NCI-H460 (cell line): ENCODE measurements at regions not wholly inside any gene's neighbourhood (a gene's known extent, or its start where the extent isn't known, plus 50 kb on each side); places are given as distances from the start of the nearest gene placed in this dataset.
"Not testable (repeated sequence)": the region's sequence is repeated elsewhere in the genome, so short reads cannot be mapped to it uniquely, and the experiment has no call there.

ENCODE experiments used
- DNase-seq: peaks from one replicate; pipeline ENCODE4 v3.0.0-alpha.2; 2016; ENCODE audit warnings: low read depth; ENCODE audit errors: extremely low read depth

DNA sequence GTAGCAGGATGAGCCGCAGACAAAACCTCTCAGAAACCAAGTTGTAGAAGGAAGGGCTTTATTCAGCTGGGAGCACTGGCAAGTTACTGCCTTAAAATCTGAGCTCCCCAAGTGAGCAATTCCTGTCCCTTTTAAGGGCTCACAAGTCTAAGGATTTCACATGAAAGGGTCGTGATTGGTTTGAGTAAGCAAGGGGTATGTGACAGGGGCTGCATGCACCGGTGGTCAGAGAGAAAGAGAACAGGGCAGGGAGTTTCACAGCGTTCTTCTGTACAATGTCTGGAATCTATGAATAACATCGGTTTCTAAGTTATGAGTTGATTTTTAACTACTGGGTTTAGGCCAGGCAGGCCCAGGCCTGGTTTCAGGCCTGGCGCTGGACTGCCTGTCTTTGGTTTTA, 660.3 kb upstream of the ATXN7L3B start:
- DNase-seq, result not testable (repeated sequence)

DNA sequence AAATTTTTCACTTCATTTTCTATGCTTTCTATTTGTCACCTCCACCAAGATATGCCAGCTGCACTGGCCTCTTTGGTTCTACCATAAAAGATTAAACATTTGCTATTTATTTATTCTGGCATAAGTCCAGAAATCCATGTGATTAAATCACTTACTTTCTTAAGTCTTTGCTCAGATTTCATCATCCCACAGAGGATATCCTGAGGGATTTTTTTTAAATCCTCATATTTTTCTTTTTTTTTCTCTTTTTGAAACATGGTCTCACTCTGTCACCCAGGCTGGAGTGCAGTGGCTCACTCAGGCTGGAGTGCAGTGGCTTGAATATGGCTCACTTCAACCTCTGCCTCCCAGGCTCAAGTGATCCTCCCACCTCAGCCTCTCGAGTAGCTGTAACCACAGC, 645.4 kb upstream of the ATXN7L3B start:
- DNase-seq, result no peak

GRCh38 chr12:73898645-73899044, 639.0 kb upstream of the ATXN7L3B start:
- DNase-seq, result no peak

GRCh38 chr12:73902260-73902659, 635.4 kb upstream of the ATXN7L3B start:
- DNase-seq, result no peak

DNA sequence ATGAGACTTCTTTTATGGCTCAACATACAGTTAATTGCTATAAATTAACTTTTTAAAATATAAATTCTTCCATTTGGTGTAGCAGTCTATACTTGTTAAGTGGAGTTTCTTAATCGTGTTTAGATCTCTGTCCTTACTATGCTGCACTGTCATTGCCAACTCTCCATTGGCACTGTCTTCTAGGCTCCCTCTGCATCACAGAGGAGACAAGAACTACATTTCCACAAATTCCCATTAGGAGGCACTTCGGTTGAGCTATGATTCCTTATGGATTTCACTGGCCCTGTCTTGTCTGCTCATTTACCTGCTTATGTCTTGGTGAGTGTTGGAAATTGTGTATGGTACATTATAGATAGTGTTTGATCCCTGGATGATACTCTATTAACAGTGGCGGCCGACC, 630.9 kb upstream of the ATXN7L3B start:
- DNase-seq, result no peak

DNA sequence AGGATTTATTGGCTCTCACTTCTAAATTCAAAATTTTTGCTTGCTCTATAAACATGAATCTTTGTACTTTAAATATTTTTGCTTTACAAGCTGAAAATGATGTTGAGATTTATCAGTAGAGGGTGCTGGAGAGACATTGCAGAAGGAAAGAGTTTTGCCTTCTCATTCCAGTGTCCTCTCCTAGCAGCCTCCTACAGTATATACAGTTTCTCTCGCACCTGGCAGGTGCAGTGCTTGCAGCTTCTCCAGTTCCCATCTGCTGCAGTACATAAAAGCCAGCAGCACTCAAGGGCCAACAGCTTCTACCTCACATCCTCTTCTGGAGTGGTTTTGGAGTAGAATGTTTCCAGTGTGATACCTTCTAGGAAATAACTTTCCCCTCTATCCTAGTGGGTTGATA, 601.8 kb upstream of the ATXN7L3B start:
- peak; percentile 2 for DNase-seq

DNA sequence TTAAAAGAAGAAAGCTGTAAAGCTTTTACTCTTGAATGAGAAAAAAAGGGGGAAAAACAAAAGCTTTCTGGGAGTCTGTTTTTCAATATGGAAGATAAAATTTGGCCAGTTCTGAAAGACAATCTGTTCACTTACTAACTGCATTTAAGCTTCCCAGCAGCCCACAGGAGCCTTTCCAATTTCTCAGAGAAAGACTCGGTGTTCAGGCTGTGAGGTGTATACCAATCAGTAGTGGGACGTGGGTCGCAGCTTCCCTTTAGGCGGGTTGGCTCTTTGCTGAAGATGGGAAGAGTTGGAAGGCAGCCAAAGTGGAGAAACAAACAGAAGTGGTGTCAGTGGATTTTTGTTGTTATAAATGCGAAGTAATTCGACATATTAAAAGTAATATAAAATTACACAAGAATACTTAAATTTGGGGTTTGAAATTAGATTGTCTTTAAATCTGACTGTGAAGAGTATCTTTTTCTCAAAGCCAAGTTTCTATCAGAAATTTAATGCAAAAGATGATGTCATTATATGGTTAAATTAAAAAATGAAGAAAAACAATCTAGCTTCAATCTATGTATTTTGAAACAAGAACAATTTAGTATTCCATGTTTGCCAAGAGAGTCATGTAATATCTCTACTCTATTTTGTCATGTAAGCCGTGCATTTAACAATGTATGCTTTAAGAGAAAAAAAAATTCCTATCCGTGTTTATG, 590.2 kb upstream of the ATXN7L3B start:
- DNase-seq, result no peak

DNA sequence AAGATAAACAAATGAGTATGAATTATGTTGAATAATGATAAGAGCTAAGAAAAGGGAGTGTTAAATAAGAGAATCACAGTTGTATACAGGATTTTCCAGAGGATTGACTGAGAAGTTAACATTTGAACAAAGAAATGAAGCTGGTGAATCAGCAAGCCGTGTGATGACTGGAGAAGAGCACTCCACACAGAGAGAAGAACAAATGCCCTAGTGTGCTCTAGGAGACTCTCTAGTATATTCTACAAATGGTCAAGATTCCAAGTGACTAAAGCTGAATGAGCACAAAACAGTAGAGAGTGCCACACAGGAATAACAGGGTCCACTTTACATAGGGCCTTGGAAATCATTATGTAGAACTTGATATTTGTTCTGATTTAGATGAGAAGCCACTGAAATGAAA, 587.1 kb upstream of the ATXN7L3B start:
- DNase-seq, result no peak

DNA sequence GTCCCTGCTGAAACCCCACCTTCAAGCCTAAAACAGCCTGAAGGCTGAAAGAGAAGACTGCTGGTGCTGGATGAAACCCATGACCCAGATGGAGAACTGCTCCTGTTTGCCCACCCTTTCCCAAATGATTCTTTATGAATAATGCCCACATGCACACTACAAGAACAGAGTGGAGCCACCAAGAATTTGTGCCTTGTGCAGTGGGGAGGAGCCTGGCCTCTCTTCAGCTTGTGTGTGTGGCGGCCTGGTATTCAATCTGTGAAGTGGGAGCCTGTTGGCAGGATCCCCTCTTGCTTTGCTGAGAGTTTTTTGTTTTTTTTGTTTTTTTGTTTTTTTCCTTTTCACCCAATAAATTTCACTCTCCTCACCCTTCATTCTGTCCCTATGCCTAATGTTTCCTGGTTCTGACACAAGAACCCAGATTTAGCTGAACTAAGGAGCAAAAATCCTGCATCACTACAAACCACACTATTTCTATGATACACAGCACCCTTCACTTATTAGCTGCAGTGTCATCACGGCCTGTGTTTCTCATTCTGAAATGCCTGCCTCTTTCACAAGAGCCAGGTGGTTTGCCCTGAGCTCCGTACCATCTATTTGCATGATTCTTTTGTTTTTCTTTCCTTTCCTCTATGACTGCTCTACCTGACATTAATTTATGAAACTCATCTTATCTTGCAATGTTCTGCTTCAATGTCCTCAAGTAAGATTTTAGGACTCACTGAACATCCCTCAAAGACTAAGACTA, 585.5 kb upstream of the ATXN7L3B start:
- no peak for DNase-seq

- DNase-seq, result no peak
These were observed 573.0 kb upstream of the ATXN7L3B start for GRCh38 chr12:73964641-73965040.

DNA sequence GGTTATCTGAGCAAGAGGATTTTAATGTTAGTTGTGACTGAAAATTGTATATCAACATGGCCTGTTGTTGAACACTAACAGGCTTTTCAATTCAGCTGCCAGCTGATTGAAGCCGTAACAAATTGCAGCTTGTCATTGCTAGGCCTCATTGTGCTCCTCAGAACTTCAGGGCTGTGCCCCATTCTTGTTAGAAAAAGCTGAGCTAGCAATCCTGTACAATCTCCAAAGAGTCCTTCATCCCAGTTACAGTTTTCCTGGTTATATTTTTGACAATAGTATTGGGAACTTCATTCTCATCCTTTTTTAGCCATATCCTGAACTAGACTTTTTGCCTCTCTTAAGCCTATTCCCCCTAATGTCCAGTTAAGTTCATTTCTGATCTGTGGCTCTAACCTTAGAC, 564.1 kb upstream of the ATXN7L3B start:
- DNase-seq, result no peak

DNA sequence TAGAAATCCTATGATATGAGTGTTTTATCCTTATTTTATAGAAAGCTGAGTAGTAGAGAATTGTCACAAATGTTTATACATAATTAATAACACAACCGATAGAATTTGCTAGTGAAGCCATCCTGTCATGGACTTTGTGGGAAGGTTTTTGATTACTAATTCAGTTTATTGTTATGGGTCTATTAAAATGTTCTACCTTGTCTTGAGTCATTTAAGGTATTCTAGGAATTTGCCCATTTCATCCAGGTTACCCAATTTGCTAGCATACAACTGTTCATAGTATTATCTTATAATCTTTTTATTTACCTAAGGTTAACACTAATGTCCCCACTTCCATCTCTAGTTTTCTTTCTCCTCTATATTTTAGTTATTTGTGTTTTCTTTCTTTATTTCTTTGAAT, 553.1 kb upstream of the ATXN7L3B start:
- DNase-seq, result no peak

DNA sequence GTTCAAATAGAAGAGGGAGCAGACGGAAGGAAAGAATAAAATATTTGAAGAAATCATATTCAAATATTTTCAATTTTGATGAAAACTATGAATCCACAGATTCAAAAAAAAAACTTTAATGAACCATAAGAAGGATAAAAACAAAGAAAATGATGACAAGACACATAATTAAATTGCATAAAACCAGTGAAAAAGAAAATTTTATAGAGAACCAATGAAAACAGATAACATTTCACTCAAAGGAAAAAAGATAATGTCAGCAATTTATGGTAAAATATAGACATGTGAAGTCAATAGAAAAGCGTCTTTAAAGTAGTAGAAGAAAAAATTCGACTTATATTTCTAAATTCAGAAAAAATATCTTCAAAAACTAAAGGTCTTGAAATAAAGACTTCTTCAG, 546.5 kb upstream of the ATXN7L3B start:
- DNase-seq, result no peak

DNA sequence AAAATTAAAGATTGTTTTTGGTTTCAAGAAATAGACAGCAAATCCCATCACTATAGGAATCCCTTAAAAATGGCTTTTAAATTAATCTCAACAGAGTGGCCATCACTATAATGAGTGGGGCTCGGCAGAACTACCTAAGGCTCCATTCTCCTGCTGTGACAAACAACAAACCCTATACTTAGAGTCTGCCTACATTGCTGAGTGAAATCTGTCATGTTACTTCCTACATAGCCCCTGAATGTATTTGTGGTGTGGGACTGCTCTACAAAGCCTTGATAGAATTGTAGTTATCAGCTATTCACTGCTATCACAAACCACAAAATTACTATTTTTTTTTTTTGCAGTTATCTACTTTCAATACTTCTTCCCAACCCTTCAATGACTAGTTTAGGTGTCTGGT, 538.7 kb upstream of the ATXN7L3B start:
- DNase-seq, result no peak

GRCh38 chr12:74015118-74015517, 522.5 kb upstream of the ATXN7L3B start:
- DNase-seq, result no peak

DNA sequence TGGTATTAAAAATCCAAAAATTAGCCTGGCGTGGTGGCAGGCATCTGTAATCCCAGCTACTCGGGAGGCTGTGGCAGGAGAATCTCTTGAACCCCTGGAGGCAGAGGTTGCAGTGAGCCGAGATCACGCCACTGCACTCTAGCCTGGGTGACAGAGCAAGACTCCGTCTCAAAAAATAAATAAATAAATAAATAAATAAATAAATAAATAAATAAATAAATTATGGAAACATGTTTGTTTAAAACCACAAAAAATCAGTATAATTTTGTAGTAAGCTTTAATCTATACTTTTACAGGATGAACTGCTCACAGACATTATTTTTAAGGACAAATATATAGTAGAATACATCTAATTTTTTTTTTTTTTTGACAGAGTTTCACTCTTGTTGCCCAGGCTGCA, 521.3 kb upstream of the ATXN7L3B start:
- not testable (repeated sequence) for DNase-seq

GRCh38 chr12:74018849-74019248, 518.8 kb upstream of the ATXN7L3B start:
- no peak for DNase-seq

DNA sequence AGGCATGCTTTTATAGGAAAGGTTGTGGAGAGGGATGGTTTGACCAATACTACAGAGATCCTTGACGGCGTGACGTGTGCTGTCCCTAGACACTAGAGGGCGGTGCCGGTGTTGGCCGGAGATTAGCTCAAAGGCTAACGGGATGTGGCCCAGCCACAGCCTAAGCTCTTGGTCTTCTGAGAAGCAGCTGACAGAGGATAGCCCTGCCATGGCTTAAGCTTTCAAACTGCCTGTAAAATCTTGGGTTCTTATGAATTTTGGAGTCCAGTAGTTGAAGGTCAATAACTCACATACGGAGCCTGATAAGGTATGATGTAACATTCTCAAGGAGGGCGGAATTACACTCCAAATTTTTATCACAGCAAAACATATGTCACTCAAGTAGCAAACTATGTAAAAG, 515.7 kb upstream of the ATXN7L3B start:
- peak; percentile 68 for DNase-seq

GRCh38 chr12:74031045-74031444, 506.6 kb upstream of the ATXN7L3B start:
- DNase-seq, result no peak

DNA sequence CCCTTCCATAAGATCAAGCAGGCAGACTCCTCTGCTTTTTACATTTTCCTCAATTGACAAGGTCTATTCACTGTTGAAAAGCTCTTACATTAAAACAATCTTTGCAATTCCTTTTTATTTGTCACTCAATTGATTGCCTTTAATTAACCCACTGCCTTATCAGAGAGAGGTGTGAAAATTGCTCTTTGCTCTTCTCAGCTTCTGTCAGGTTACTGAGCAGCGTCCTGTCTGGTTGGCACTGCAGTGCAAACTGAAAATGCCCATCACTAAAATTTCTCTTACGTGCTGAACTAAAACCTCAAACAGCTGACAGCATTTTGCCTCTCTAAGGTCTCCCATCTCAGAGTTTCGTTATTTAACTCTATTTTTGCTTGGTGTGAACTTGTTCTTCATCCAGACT, 504.1 kb upstream of the ATXN7L3B start:
- DNase-seq, result no peak

DNA sequence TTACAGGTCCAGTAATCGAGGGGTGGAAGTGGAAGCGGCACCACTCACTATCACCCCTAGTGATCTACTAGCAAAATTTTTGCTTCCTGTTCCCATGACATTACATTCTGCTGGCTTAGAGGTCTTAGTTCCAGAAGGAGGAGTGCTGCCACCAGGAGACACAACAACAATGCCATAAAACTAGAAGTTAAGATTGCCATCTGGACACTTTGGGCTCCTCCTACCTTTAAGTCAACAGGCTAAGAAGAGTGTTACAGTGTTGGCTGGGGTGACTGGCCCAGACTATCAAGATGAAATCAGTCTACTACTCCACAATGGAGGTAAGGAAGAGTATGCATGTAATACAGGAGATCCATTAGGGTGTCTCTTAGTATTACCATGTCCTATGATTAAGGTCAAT, 498.5 kb upstream of the ATXN7L3B start:
- not testable (repeated sequence) for DNase-seq

DNA sequence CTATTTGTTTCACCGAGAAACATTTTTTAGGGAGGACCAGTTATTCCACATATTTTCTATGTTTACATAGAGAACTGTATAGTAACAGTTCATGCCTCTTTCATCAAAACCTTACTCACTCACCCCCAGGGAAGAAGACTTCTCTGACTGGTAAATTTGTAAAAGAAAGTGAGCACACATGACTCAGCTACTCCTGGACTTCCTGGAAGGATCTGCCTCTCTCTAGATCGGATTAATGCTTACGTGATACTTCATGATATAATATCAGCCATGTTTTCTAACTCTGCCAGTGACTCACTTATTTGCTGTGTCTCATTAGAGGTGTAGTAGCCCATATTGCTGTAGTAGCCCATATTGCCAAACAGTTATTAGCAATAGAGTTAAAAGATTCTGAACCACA, 494.3 kb upstream of the ATXN7L3B start:
- peak; percentile 71 for DNase-seq
